Keratinocyte (primary cell): ENCODE measurements at regions not wholly inside any gene's neighbourhood (a gene's known extent, or its start where the extent isn't known, plus 50 kb on each side); places are given as distances from the start of the nearest gene placed in this dataset.

Experiments used
- EZH2 ChIP-seq: IDR thresholded peaks from one replicate; pipeline ENCODE4 v1.6.1; 2012; ENCODE audit warnings: inconsistent platforms, mild to moderate bottlenecking, low read length, moderate library complexity
- TF ChIP-seq, protein P1 (sequence below), 3 experiments: IDR thresholded peaks in 1 of 3; conservative IDR thresholded peaks in 1 of 3; optimal IDR thresholded peaks in 1 of 3; 2 replicates in 2 of 3; 3 replicates in 1 of 3; pipeline versions ENCODE3 to v1.5.1; 2011; ENCODE audit warnings: low read length in 3 of 3, mild to moderate bottlenecking in 3 of 3, moderate library complexity in 2 of 3, control low read depth in 1 of 3, inconsistent platforms in 1 of 3; ENCODE audit not compliant: insufficient read depth in 2 of 3; ENCODE audit errors: extremely low read depth in 1 of 3

GRCh38 chr4:181204109-181204508 lies 1039.1 kb upstream of the TENM3 start:
- TF ChIP-seq, protein P1, sequence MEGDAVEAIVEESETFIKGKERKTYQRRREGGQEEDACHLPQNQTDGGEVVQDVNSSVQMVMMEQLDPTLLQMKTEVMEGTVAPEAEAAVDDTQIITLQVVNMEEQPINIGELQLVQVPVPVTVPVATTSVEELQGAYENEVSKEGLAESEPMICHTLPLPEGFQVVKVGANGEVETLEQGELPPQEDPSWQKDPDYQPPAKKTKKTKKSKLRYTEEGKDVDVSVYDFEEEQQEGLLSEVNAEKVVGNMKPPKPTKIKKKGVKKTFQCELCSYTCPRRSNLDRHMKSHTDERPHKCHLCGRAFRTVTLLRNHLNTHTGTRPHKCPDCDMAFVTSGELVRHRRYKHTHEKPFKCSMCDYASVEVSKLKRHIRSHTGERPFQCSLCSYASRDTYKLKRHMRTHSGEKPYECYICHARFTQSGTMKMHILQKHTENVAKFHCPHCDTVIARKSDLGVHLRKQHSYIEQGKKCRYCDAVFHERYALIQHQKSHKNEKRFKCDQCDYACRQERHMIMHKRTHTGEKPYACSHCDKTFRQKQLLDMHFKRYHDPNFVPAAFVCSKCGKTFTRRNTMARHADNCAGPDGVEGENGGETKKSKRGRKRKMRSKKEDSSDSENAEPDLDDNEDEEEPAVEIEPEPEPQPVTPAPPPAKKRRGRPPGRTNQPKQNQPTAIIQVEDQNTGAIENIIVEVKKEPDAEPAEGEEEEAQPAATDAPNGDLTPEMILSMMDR (optimal IDR thresholded peaks at IDR 0.05 in 1 of 3, IDR thresholded peaks at IDR 0.05 in 1 of 3, conservative IDR thresholded peaks at IDR 0.05 in 1 of 3; ENCODE audit: extremely low read depth in 1 of 3, insufficient read depth in 2 of 3, low read length in 3 of 3) = no peak
- no peak for TF ChIP-seq EZH2
